HCT116 (cell line): ENCODE measurements at regions not wholly inside any gene's neighbourhood (a gene's known extent, or its start where the extent isn't known, plus 50 kb on each side); places are given as distances from the start of the nearest gene placed in this dataset.

Experiments used
- ATAC-seq: fragments of 200-7000 bp; cut with Tn5 transposase; 2 replicates; pipeline ENCODE4 v1.9.1; 2020; ENCODE audit warnings: mild to moderate bottlenecking, moderate library complexity
- BruUV-seq: library from RNA; stranded (reverse); fragments of 400-500 nt; replicated peaks from 2 replicates; lab custom pipeline; 2021; lab: Mats Ljungman, UMichigan
- CTCF ChIA-PET: fragments of 300-600 bp; sonication (Branson Sonifier 250); formaldehyde crosslinking; loops from one replicate; lab custom pipeline; 2021; ENCODE audit warnings: antibody characterized with exemption; lab: Charles Lee
- POLR2A ChIA-PET: fragments of 300-600, 350-600 bp; sonication (Branson Sonifier 250); formaldehyde crosslinking; loops from one replicate; lab custom pipeline; 2021; ENCODE audit warnings: antibody characterized with exemption; lab: Charles Lee
- RAD21 ChIA-PET, 2 experiments: fragments of 300-600 bp; sonication (Branson Sonifier 250); formaldehyde crosslinking; loops; one replicate each; lab custom pipeline; 2023; ENCODE audit warnings: low total read pairs in 2 of 2; ENCODE audit not compliant: uncharacterized antibody in 2 of 2, unreplicated experiment in 2 of 2, low non-redundant PET in 1 of 2; lab: Charles Lee
- DNase-seq: peaks from one replicate; pipeline ENCODE4 v3.0.0-alpha.2; 2010; ENCODE audit warnings: low read depth, low spot score
- H2AFZ ChIP-seq: fragments of 200-600 bp; shearing (Covaris generic), sonication (generic); 2 replicates; pipeline ENCODE4 v1.6.1; 2017; ENCODE audit warnings: low read depth, mixed run types, mixed read lengths, antibody characterized with exemption, low read length; ENCODE audit not compliant: poor library complexity, severe bottlenecking
- H3K27ac ChIP-seq: 2 replicates; pipeline ENCODE4 v1.5.1; 2012; ENCODE audit warnings: low read depth, low read length
- H3K27me3 ChIP-seq: fragments of 200-600 bp; sonication (generic); 2 replicates; pipeline ENCODE4 v1.6.1; 2016; ENCODE audit warnings: mixed run types, low read length, mixed read lengths; ENCODE audit not compliant: insufficient read depth
- H3K36me3 ChIP-seq, 2 experiments: fragments of 200-500 bp in 1 of 2; fragments of 200-600 bp in 1 of 2; sonication (Bioruptor generic) in 1 of 2; sonication (generic) in 1 of 2; 2 replicates each; pipeline versions ENCODE4 v1.5.1 to v1.6.1; 2014 to 2016; ENCODE audit warnings: low read length in 2 of 2, inconsistent platforms in 1 of 2, mixed read lengths in 1 of 2, mixed run types in 1 of 2; ENCODE audit not compliant: insufficient read depth in 2 of 2, control insufficient read depth in 1 of 2
- H3K4me1 ChIP-seq, 2 experiments: fragments of 200-600 bp in 1 of 2; sonication (generic) in 1 of 2; 2 replicates each; pipeline versions ENCODE4 v1.5.1 to v1.6.1; 2012 to 2017; ENCODE audit warnings: low read length in 2 of 2, inconsistent platforms in 1 of 2, mild to moderate bottlenecking in 1 of 2, mixed read lengths in 1 of 2, mixed run types in 1 of 2, moderate library complexity in 1 of 2; ENCODE audit not compliant: insufficient read depth in 2 of 2, control insufficient read depth in 1 of 2
- H3K4me2 ChIP-seq: fragments of 200-600 bp; sonication (generic); 2 replicates; pipeline ENCODE4 v1.6.1; 2017; ENCODE audit warnings: mixed run types, low read length, mixed read lengths
- H3K4me3 ChIP-seq, 2 experiments: fragments of 200-600 bp in 1 of 2; sonication (generic) in 1 of 2; replicated peaks in 1 of 2; 2 replicates each; pipeline ENCODE4 v1.5.1; 2011 to 2016; ENCODE audit warnings: low read length in 2 of 2, control low read depth in 1 of 2, low read depth in 1 of 2, mild to moderate bottlenecking in 1 of 2, mixed read lengths in 1 of 2, mixed run types in 1 of 2
- H3K79me2 ChIP-seq: fragments of 200-600 bp; sonication (generic); 2 replicates; pipeline ENCODE4 v1.6.1; 2017; ENCODE audit warnings: mild to moderate bottlenecking, mixed run types, low read length, moderate library complexity, mixed read lengths; ENCODE audit not compliant: insufficient read depth
- H3K9ac ChIP-seq: fragments of 200-600 bp; sonication (generic); 2 replicates; pipeline ENCODE4 v1.6.1; 2016; ENCODE audit warnings: low read length, mixed read lengths
- H3K9me2 ChIP-seq: fragments of 200-600 bp; sonication (generic), shearing (Covaris generic); 2 replicates; pipeline ENCODE4 v1.6.1; 2017; ENCODE audit warnings: mixed run types, mild to moderate bottlenecking, moderate library complexity; ENCODE audit not compliant: insufficient read depth
- H3K9me3 ChIP-seq, 2 experiments: fragments of 200-500 bp in 1 of 2; fragments of 200-600 bp in 1 of 2; sonication (Bioruptor generic) in 1 of 2; sonication (generic) in 1 of 2; 2 replicates each; pipeline ENCODE4 v1.6.1; 2014 to 2017; ENCODE audit warnings: low read length in 2 of 2, mixed read lengths in 2 of 2, inconsistent platforms in 1 of 2, low read depth in 1 of 2, mild to moderate bottlenecking in 1 of 2, mixed run types in 1 of 2, moderate library complexity in 1 of 2; ENCODE audit not compliant: control insufficient read depth in 1 of 2, insufficient read depth in 1 of 2
- H4K20me1 ChIP-seq: fragments of 200-600 bp; sonication (generic), shearing (Covaris generic); 2 replicates; pipeline ENCODE4 v1.6.1; 2017; ENCODE audit warnings: mixed run types, mild to moderate bottlenecking, moderate library complexity; ENCODE audit not compliant: insufficient read depth
- CEBPB ChIP-seq: IDR thresholded peaks from 2 replicates; pipeline ENCODE4 v1.6.1; 2012; ENCODE audit warnings: low read depth
- ELF1 ChIP-seq: IDR thresholded peaks from 2 replicates; pipeline ENCODE4 v1.6.1; 2012; ENCODE audit warnings: low read depth, borderline replicate concordance
- FOSL1 ChIP-seq: IDR thresholded peaks from 2 replicates; pipeline ENCODE4 v1.6.1; 2012; ENCODE audit warnings: low read depth
- MAX ChIP-seq: IDR thresholded peaks from 2 replicates; pipeline ENCODE4 v1.6.1; 2012
- POLR2A ChIP-seq: IDR thresholded peaks from 2 replicates; pipeline ENCODE4 v1.7.0; 2011; ENCODE audit warnings: borderline replicate concordance; ENCODE audit not compliant: insufficient read depth, insufficient read length; ENCODE audit errors: extremely low read depth
- POLR2AphosphoS5 ChIP-seq: IDR thresholded peaks from 2 replicates; pipeline ENCODE4 v1.6.1; 2011; ENCODE audit warnings: mild to moderate bottlenecking, low read depth, low read length, moderate library complexity
- SP1 ChIP-seq: IDR thresholded peaks from 2 replicates; pipeline ENCODE4 v1.6.1; 2012; ENCODE audit warnings: low read depth
- SRF ChIP-seq: IDR thresholded peaks from 2 replicates; pipeline ENCODE4 v1.6.1; 2012; ENCODE audit warnings: low read depth
- ZNF274 ChIP-seq: fragments of 200-500 bp; sonication (Bioruptor generic); IDR thresholded peaks from 2 replicates; pipeline ENCODE4 v1.6.1; 2014; ENCODE audit warnings: mild to moderate bottlenecking, low read depth, low read length, inconsistent platforms
- intact Hi-C: fragments of 100-400 bp; cut with micrococcal nuclease; formaldehyde crosslinking; loops from 2 replicates; pipeline ENCODE4 v1.10.0; 2022
- TF ChIP-seq, protein P1 (sequence below): IDR thresholded peaks from 2 replicates; pipeline ENCODE4 v1.6.1; 2011; ENCODE audit warnings: mild to moderate bottlenecking, low read length, moderate library complexity; ENCODE audit not compliant: insufficient replicate concordance; ENCODE audit errors: extremely low read depth
- TF ChIP-seq, protein P2 (sequence below), 3 experiments: fragments of 200-600 bp in 1 of 3; sonication (generic) in 1 of 3; IDR thresholded peaks in 2 of 3; conservative IDR thresholded peaks in 1 of 3; 2 replicates each; pipeline ENCODE4 v1.5.1; 2012 to 2017; ENCODE audit warnings: low read depth in 2 of 3, low read length in 2 of 3, antibody characterized with exemption in 1 of 3, borderline replicate concordance in 1 of 3, control low read depth in 1 of 3, mild to moderate bottlenecking in 1 of 3, mixed read lengths in 1 of 3, mixed run types in 1 of 3, moderate library complexity in 1 of 3; ENCODE audit not compliant: insufficient read depth in 1 of 3
- TF ChIP-seq, protein P3 (sequence below): IDR thresholded peaks from 2 replicates; pipeline ENCODE4 v1.6.1; 2012

- H3K9me3 ChIP-seq: no peaks in the 10 kb centered on the region
- H3K9ac ChIP-seq: no peak overlapping the region
- H3K27ac ChIP-seq: no peak overlapping the region
- ChIA-PET CTCF (no interaction called here), RAD21 (no interaction called here), POLR2A (no interaction called here)
- H3K9me2 ChIP-seq: 0 out of 2 replicates have a peak, but pooled peaks cover 4% of the 10 kb centered on the region
- H2AFZ ChIP-seq: no peak overlapping the region
- TF ChIP-seq SP1 (no peak), ZNF274 (no peak), POLR2AphosphoS5 (no peak), FOSL1 (no peak), POLR2A (no peak), ELF1 (no peak), SRF (no peak), CEBPB (no peak), MAX (no peak)
- TF ChIP-seq, protein P1, sequence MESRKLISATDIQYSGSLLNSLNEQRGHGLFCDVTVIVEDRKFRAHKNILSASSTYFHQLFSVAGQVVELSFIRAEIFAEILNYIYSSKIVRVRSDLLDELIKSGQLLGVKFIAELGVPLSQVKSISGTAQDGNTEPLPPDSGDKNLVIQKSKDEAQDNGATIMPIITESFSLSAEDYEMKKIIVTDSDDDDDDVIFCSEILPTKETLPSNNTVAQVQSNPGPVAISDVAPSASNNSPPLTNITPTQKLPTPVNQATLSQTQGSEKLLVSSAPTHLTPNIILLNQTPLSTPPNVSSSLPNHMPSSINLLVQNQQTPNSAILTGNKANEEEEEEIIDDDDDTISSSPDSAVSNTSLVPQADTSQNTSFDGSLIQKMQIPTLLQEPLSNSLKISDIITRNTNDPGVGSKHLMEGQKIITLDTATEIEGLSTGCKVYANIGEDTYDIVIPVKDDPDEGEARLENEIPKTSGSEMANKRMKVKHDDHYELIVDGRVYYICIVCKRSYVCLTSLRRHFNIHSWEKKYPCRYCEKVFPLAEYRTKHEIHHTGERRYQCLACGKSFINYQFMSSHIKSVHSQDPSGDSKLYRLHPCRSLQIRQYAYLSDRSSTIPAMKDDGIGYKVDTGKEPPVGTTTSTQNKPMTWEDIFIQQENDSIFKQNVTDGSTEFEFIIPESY: no peak
- TF ChIP-seq, protein P2, sequence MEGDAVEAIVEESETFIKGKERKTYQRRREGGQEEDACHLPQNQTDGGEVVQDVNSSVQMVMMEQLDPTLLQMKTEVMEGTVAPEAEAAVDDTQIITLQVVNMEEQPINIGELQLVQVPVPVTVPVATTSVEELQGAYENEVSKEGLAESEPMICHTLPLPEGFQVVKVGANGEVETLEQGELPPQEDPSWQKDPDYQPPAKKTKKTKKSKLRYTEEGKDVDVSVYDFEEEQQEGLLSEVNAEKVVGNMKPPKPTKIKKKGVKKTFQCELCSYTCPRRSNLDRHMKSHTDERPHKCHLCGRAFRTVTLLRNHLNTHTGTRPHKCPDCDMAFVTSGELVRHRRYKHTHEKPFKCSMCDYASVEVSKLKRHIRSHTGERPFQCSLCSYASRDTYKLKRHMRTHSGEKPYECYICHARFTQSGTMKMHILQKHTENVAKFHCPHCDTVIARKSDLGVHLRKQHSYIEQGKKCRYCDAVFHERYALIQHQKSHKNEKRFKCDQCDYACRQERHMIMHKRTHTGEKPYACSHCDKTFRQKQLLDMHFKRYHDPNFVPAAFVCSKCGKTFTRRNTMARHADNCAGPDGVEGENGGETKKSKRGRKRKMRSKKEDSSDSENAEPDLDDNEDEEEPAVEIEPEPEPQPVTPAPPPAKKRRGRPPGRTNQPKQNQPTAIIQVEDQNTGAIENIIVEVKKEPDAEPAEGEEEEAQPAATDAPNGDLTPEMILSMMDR (IDR thresholded peaks at IDR 0.05 in 2 of 3, conservative IDR thresholded peaks at IDR 0.05 in 1 of 3; ENCODE audit: borderline replicate concordance in 1 of 3, insufficient read depth in 1 of 3, low read depth in 2 of 3, low read length in 2 of 3): no peak
- TF ChIP-seq, protein P3, sequence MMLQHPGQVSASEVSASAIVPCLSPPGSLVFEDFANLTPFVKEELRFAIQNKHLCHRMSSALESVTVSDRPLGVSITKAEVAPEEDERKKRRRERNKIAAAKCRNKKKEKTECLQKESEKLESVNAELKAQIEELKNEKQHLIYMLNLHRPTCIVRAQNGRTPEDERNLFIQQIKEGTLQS: no peak
- TF ChIP-seq, all 23 proteins: peak for 0
- Histone ChIP-seq H3K79me2 (no peaks in the 10 kb centered on the region), H3K4me1 (peaks cover 0 to 3% of the 10 kb centered on the region in 2 experiments; a peak in 1 of 4 replicates), H4K20me1 (no peaks in the 10 kb centered on the region), H3K4me3 (no peak overlapping the region), H3K4me2 (no peak overlapping the region; the same call in 1 of the 2 replicates), H3K27me3 (no peaks in the 10 kb centered on the region), H3K36me3 (no peaks in the 10 kb centered on the region)
- intact Hi-C loops: no loop called here
- DNase-seq: no peak
- BruUV-seq: no TSS peak
- no peak for ATAC-seq
Observed at GRCh38 chr5:124806026-124806372, 59.6 kb upstream of the ZNF608 start.
